IPS-NIHi11 (cell line): ENCODE measurements at regions not wholly inside any gene's neighbourhood (a gene's known extent, or its start where the extent isn't known, plus 50 kb on each side); places are given as distances from the start of the nearest gene placed in this dataset.
"Not testable (repeated sequence)": the region's sequence is repeated elsewhere in the genome, so short reads cannot be mapped to it uniquely, and the experiment has no call there.

Experiments used
- DNase-seq: peaks from one replicate; pipeline ENCODE4 v3.0.0; 2012; ENCODE audit warnings: mixed read lengths, low spot score

- DNase-seq: peak; percentile 38
Measured at GRCh38 chr6:167208819-167209576, 51.2 kb upstream of the GPR31 start.

GRCh38 chr6:167209577-167209975, 51.8 kb upstream of the GPR31 start:
- DNase-seq: no peak

- no peak for DNase-seq
Measured at GRCh38 chr6:167210375-167211294, 52.9 kb upstream of the GPR31 start.

GRCh38 chr6:167211295-167211648, 53.5 kb upstream of the GPR31 start:
- no peak for DNase-seq

- DNase-seq: no peak
Measured at GRCh38 chr6:167211881-167212712, 54.3 kb upstream of the GPR31 start.

- DNase-seq: no peak
Measured at GRCh38 chr6:167212713-167213005, 54.9 kb upstream of the GPR31 start.

- DNase-seq: no peak
Measured at GRCh38 chr6:167214206-167214605, 56.4 kb upstream of the GPR31 start.

- DNase-seq: not testable (repeated sequence)
Measured at GRCh38 chr6:167215429-167216250, 57.9 kb upstream of the GPR31 start.

GRCh38 chr6:167216390-167217050, 58.7 kb upstream of the GPR31 start:
- not testable (repeated sequence) for DNase-seq

- not testable (repeated sequence) for DNase-seq
Measured at GRCh38 chr6:167217073-167217472, 59.3 kb upstream of the GPR31 start.

- not testable (repeated sequence) for DNase-seq
Measured at GRCh38 chr6:167217951-167218759, 60.4 kb upstream of the GPR31 start.

GRCh38 chr6:167219079-167219478, 61.3 kb upstream of the GPR31 start:
- not testable (repeated sequence) for DNase-seq

- no peak for DNase-seq
Measured at GRCh38 chr6:167219967-167220512, 62.3 kb upstream of the GPR31 start.

- DNase-seq: no peak
Measured at GRCh38 chr6:167221400-167222201, 63.8 kb upstream of the GPR31 start.

GRCh38 chr6:167225566-167226382, 65.3 kb upstream of the UNC93A start:
- not testable (repeated sequence) for DNase-seq

GRCh38 chr6:167226383-167226685, 64.8 kb upstream of the UNC93A start:
- DNase-seq: no peak

- DNase-seq: no peak
Measured at GRCh38 chr6:167226791-167227190, 64.3 kb upstream of the UNC93A start.

- DNase-seq: no peak
Measured at GRCh38 chr6:167227984-167228383, 63.1 kb upstream of the UNC93A start.
